Progenitor cell of endocrine pancreas (in vitro differentiated cells): ENCODE measurements at regions not wholly inside any gene's neighbourhood (a gene's known extent, or its start where the extent isn't known, plus 50 kb on each side); places are given as distances from the start of the nearest gene placed in this dataset.
A peak's percentile ranks its signal among the peaks of the same experiment; 100 is the strongest.

Experiments used
- DNase-seq: peaks from one replicate; pipeline ENCODE4 v3.0.0; 2021; ENCODE audit warnings: low spot score; ENCODE audit not compliant: unreplicated experiment
- H3K27ac Mint-ChIP-seq: 2 replicates; pipeline ENCODE4 v1.8.0; 2021; ENCODE audit warnings: mild to moderate bottlenecking, moderate library complexity, mixed read lengths
- H3K27me3 Mint-ChIP-seq: 2 replicates; pipeline ENCODE4 v1.8.0; 2021; ENCODE audit warnings: mixed read lengths
- H3K36me3 Mint-ChIP-seq: 2 replicates; pipeline ENCODE4 v1.8.0; 2022; ENCODE audit warnings: mixed read lengths; ENCODE audit not compliant: insufficient read depth
- H3K4me1 Mint-ChIP-seq: 2 replicates; pipeline ENCODE4 v1.8.0; 2021; ENCODE audit warnings: low read depth, mixed read lengths
- H3K4me3 Mint-ChIP-seq: 2 replicates; pipeline ENCODE4 v1.8.0; 2021; ENCODE audit warnings: low read depth, mild to moderate bottlenecking, moderate library complexity, mixed read lengths
- H3K9me3 Mint-ChIP-seq: 2 replicates; pipeline ENCODE4 v1.8.0; 2021; ENCODE audit warnings: low read depth, mixed read lengths
- TF ChIP-seq, protein P1 (sequence below): fragments of 200-600 bp; sonication (generic); IDR thresholded peaks from one replicate; pipeline ENCODE4 v1.5.0; 2021; ENCODE audit warnings: antibody characterized with exemption, mild to moderate bottlenecking; ENCODE audit not compliant: unreplicated experiment

DNA sequence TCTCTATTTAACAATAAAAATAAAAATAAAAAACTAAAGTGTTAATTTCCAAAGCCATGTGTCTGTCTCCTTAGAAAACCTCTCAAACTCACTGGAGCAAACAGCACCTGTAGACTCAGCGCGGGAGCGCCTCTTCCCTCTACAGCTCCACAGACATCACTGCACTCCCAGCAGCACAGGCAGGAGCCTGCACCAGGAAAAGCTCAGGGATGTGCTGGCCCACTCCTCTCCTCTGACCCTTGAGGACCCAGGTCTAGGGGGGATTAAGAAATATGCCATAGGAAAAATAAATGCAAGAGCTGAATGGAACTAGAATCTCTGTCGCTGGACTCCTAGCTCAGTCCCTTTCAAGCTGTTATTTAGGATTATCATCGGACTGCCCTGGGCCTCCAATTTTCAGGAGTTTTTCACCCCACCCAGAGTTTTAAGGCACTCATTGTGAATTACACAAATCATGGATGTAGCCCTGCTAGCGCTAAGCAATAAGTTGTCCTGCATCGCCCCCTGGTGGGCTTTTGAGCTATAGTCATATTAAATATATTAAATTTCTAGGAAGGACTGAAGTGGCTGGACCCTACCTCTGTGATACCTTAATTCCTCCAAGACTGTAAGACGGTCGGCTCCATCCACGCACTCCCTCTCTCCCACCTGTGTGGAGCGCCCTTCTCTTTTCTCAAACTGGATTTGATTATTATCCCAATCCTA lies 333.9 kb downstream of the UQCRFS1 start:
- Mint-ChIP-seq H3K27me3 (peaks cover 52% of the 10 kb centered on the region), H3K4me3 (no peak overlapping the region), H3K36me3 (no peaks in the 10 kb centered on the region), H3K9me3 (no peaks in the 10 kb centered on the region), H3K27ac (no peak overlapping the region), H3K4me1 (peaks cover 4% of the 10 kb centered on the region)
- peak; percentile 50 for DNase-seq
- TF ChIP-seq, protein P1, sequence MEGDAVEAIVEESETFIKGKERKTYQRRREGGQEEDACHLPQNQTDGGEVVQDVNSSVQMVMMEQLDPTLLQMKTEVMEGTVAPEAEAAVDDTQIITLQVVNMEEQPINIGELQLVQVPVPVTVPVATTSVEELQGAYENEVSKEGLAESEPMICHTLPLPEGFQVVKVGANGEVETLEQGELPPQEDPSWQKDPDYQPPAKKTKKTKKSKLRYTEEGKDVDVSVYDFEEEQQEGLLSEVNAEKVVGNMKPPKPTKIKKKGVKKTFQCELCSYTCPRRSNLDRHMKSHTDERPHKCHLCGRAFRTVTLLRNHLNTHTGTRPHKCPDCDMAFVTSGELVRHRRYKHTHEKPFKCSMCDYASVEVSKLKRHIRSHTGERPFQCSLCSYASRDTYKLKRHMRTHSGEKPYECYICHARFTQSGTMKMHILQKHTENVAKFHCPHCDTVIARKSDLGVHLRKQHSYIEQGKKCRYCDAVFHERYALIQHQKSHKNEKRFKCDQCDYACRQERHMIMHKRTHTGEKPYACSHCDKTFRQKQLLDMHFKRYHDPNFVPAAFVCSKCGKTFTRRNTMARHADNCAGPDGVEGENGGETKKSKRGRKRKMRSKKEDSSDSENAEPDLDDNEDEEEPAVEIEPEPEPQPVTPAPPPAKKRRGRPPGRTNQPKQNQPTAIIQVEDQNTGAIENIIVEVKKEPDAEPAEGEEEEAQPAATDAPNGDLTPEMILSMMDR = peak; percentile 90

GRCh38 chr19:28876609-28877123 lies 336.3 kb downstream of the UQCRFS1 start:
- TF ChIP-seq, protein P1 = no peak
- no peak for DNase-seq
- no peak overlapping the region for H3K4me3 Mint-ChIP-seq
- H3K9me3 Mint-ChIP-seq = no peaks in the 10 kb centered on the region
- peaks cover 52% of the 10 kb centered on the region for H3K27me3 Mint-ChIP-seq
- H3K4me1 Mint-ChIP-seq = peaks cover 3% of the 10 kb centered on the region
- H3K27ac Mint-ChIP-seq = no peak overlapping the region
- H3K36me3 Mint-ChIP-seq = no peaks in the 10 kb centered on the region

- Mint-ChIP-seq H3K27ac (no peak overlapping the region), H3K27me3 (peaks cover 60% of the 10 kb centered on the region), H3K9me3 (no peaks in the 10 kb centered on the region), H3K4me1 (peaks cover 1% of the 10 kb centered on the region), H3K4me3 (no peak overlapping the region), H3K36me3 (no peaks in the 10 kb centered on the region)
- TF ChIP-seq, protein P1 = no peak
- DNase-seq = no peak
These were observed 338.2 kb downstream of the UQCRFS1 start for GRCh38 chr19:28874742-28875141.

DNA sequence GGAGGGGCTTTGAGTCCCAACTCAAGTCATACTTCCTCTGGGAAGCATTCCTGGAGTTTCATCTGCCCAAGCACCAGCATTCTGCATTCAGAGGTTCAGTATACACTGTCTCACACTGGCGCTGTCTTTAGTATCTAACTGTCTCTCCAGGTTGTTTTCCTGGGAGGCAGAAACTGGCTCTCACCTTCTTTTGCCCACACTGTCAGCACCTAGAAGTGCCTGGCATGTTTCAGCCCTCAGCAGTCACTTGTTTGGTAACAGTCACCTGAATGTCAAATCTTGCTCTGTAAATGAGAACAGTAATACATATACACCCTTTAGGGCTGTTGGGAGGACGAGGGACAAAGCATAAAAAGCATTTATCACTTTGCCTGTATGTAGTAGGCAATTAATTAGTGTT lies 339.6 kb downstream of the UQCRFS1 start:
- H3K36me3 Mint-ChIP-seq = no peaks in the 10 kb centered on the region
- no peak for DNase-seq
- H3K27me3 Mint-ChIP-seq = peaks cover 59% of the 10 kb centered on the region
- H3K9me3 Mint-ChIP-seq = no peaks in the 10 kb centered on the region
- no peak overlapping the region for H3K27ac Mint-ChIP-seq
- H3K4me3 Mint-ChIP-seq = no peak overlapping the region
- TF ChIP-seq, protein P1 = no peak
- H3K4me1 Mint-ChIP-seq = peaks cover 1% of the 10 kb centered on the region

GRCh38 chr19:28871099-28871725 lies 341.7 kb downstream of the UQCRFS1 start:
- peaks cover 51% of the 10 kb centered on the region for H3K27me3 Mint-ChIP-seq
- peaks cover 1% of the 10 kb centered on the region for H3K4me1 Mint-ChIP-seq
- H3K4me3 Mint-ChIP-seq = no peak overlapping the region
- H3K27ac Mint-ChIP-seq = no peak overlapping the region
- no peaks in the 10 kb centered on the region for H3K9me3 Mint-ChIP-seq
- TF ChIP-seq, protein P1 = no peak
- no peaks in the 10 kb centered on the region for H3K36me3 Mint-ChIP-seq
- no peak for DNase-seq
